Coronary artery (tissue), 2 donors: ENCODE measurements at regions not wholly inside any gene's neighbourhood (a gene's known extent, or its start where the extent isn't known, plus 50 kb on each side); places are given as distances from the start of the nearest gene placed in this dataset.

Experiments used
- DNase-seq: peaks from one replicate; pipeline ENCODE4 v3.0.0-alpha.2; 2017; ENCODE audit warnings: low spot score
- H3K27ac ChIP-seq, 2 donors: fragments of 200-600 bp; sonication (generic); one replicate each; pipeline ENCODE4 v1.5.1; 2016 to 2019
- H3K4me3 ChIP-seq: fragments of 200-600 bp; sonication (generic); 2 replicates; pipeline ENCODE4 v1.5.1; 2016; ENCODE audit warnings: mild to moderate bottlenecking, moderate library complexity
- CTCF ChIP-seq: fragments of 200-600 bp; sonication (generic); IDR thresholded peaks from one replicate; pipeline ENCODE4 v1.5.1; 2019; ENCODE audit warnings: antibody characterized with exemption

GRCh38 chr10:44581996-44582395 is 197.1 kb upstream of the CXCL12 start:
- peak; percentile 55 for DNase-seq
- TF ChIP-seq CTCF: no peak
- Histone ChIP-seq H3K4me3 (no peak overlapping the region), H3K27ac (no peak overlapping the region)

GRCh38 chr10:44587488-44588318 is 202.8 kb upstream of the CXCL12 start:
- Histone ChIP-seq H3K4me3 (no peak overlapping the region), H3K27ac (no peak overlapping the region)
- no peak for TF ChIP-seq CTCF
- peak; percentile 66 for DNase-seq

GRCh38 chr10:44589181-44589943 is 204.5 kb upstream of the CXCL12 start:
- DNase-seq: no peak

GRCh38 chr10:44589944-44590449 is 205.1 kb upstream of the CXCL12 start:
- no peak for DNase-seq

More at GRCh38 chr10:44589181-44589943, 204.5 kb upstream of the CXCL12 start:
- no peak for TF ChIP-seq CTCF
- Histone ChIP-seq H3K4me3 (no peak overlapping the region), H3K27ac (no peak overlapping the region)

GRCh38 chr10:44591911-44592310 is 207.0 kb upstream of the CXCL12 start:
- no peak overlapping the region for H3K27ac ChIP-seq
- no peak for DNase-seq
- no peak overlapping the region for H3K4me3 ChIP-seq
- TF ChIP-seq CTCF: no peak

More at GRCh38 chr10:44589944-44590449, 205.1 kb upstream of the CXCL12 start:
- Histone ChIP-seq H3K27ac (no peak overlapping the region), H3K4me3 (no peak overlapping the region)
- TF ChIP-seq CTCF: no peak

- no peak overlapping the region for H3K27ac ChIP-seq
- TF ChIP-seq CTCF: no peak
- no peak overlapping the region for H3K4me3 ChIP-seq
- DNase-seq: no peak
Measured at GRCh38 chr10:44593952-44594351, 209.1 kb upstream of the CXCL12 start.
